ENCODE measurements at regions not wholly inside any gene's neighbourhood (a gene's known extent, or its start where the extent isn't known, plus 50 kb on each side); places are given as distances from the start of the nearest gene placed in this dataset.

DNA sequence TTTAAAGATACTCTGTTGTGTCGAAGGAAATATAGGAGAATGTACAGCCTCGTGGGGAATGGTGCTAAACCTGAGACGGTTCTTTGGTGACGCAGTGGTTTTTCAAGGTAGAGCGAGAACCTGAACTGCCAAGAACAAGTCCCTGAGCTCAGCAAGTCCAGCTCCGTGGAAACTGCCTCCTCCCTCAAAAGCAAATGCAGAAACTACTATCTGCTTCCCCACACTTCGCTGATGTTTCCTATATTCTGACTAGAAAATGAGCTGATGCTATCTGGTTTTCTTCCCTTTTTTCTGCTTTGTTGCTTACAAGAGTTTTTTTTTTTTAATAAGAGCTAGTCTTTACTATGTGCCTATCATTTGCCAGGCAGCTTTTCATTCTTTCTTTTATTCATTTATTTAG, 85.3 kb upstream of the LY86 start:
- TF ChIP-seq, protein P1, sequence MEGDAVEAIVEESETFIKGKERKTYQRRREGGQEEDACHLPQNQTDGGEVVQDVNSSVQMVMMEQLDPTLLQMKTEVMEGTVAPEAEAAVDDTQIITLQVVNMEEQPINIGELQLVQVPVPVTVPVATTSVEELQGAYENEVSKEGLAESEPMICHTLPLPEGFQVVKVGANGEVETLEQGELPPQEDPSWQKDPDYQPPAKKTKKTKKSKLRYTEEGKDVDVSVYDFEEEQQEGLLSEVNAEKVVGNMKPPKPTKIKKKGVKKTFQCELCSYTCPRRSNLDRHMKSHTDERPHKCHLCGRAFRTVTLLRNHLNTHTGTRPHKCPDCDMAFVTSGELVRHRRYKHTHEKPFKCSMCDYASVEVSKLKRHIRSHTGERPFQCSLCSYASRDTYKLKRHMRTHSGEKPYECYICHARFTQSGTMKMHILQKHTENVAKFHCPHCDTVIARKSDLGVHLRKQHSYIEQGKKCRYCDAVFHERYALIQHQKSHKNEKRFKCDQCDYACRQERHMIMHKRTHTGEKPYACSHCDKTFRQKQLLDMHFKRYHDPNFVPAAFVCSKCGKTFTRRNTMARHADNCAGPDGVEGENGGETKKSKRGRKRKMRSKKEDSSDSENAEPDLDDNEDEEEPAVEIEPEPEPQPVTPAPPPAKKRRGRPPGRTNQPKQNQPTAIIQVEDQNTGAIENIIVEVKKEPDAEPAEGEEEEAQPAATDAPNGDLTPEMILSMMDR (conservative IDR thresholded peaks at IDR 0.05): no peak
- no peak for TF ChIP-seq ZFX (IDR thresholded peaks at IDR 0.05)
